ENCODE measurements at regions not wholly inside any gene's neighbourhood (a gene's known extent, or its start where the extent isn't known, plus 50 kb on each side); places are given as distances from the start of the nearest gene placed in this dataset.

GRCh38 chr22:25363474-25363873, 144.0 kb downstream of the CRYBB2 start (continued):
- TF ChIP-seq CREB5 (CRISPR knock-in tag; IDR thresholded peaks at IDR 0.05; ENCODE audit: low read depth) (no peak), ZNF565 (CRISPR knock-in tag; conservative IDR thresholded peaks at IDR 0.05; ENCODE audit: low read depth) (no peak), OSR1 (CRISPR knock-in tag; IDR thresholded peaks at IDR 0.05) (no peak), ISL1 (CRISPR knock-in tag; IDR thresholded peaks at IDR 0.05) (no peak), PPARA (CRISPR knock-in tag; IDR thresholded peaks at IDR 0.05; ENCODE audit: borderline replicate concordance) (no peak), TOX (CRISPR knock-in tag; IDR thresholded peaks at IDR 0.05; ENCODE audit: borderline replicate concordance) (no peak), BACH2 (CRISPR knock-in tag; IDR thresholded peaks at IDR 0.05; ENCODE audit: borderline replicate concordance) (no peak), TCF4 (CRISPR knock-in tag; IDR thresholded peaks at IDR 0.05; ENCODE audit: borderline replicate concordance) (no peak)

- TF ChIP-seq ZFP30 (CRISPR knock-in tag; IDR thresholded peaks at IDR 0.05): no peak
- TF ChIP-seq ESRRG (CRISPR knock-in tag; IDR thresholded peaks at IDR 0.05): no peak
- no peak for TF ChIP-seq PPARA (CRISPR knock-in tag; IDR thresholded peaks at IDR 0.05; ENCODE audit: borderline replicate concordance)
- no peak for TF ChIP-seq CSRNP3 (CRISPR knock-in tag; IDR thresholded peaks at IDR 0.05)
- no peak for TF ChIP-seq RARB (CRISPR knock-in tag; IDR thresholded peaks at IDR 0.05)
- TF ChIP-seq ZNF70 (CRISPR knock-in tag; IDR thresholded peaks at IDR 0.05): no peak
- TF ChIP-seq TOX (CRISPR knock-in tag; IDR thresholded peaks at IDR 0.05; ENCODE audit: borderline replicate concordance): no peak
- no peak for TF ChIP-seq ZNF8 (CRISPR knock-in tag; IDR thresholded peaks at IDR 0.05)
- TF ChIP-seq CREB5 (CRISPR knock-in tag; IDR thresholded peaks at IDR 0.05; ENCODE audit: low read depth): no peak
- no peak for TF ChIP-seq ARNTL (CRISPR knock-in tag; IDR thresholded peaks at IDR 0.05; ENCODE audit: borderline replicate concordance, low read depth)
- no peak for TF ChIP-seq PATZ1 (CRISPR knock-in tag; IDR thresholded peaks at IDR 0.05; ENCODE audit: borderline replicate concordance)
- no peak for TF ChIP-seq GLIS3 (CRISPR knock-in tag; IDR thresholded peaks at IDR 0.05)
- TF ChIP-seq TSHZ2 (CRISPR knock-in tag; IDR thresholded peaks at IDR 0.05): no peak
- TF ChIP-seq OSR1 (CRISPR knock-in tag; IDR thresholded peaks at IDR 0.05): no peak
- TF ChIP-seq POU6F1 (CRISPR knock-in tag; IDR thresholded peaks at IDR 0.05; ENCODE audit: borderline replicate concordance, low read depth): no peak
These were observed 144.8 kb downstream of the CRYBB2 start for GRCh38 chr22:25364281-25364680.

GRCh38 chr22:25364736-25365241, 145.3 kb downstream of the CRYBB2 start:
- ATAC-seq: no peak
- TF ChIP-seq ZC3H10 (CRISPR knock-in tag; IDR thresholded peaks at IDR 0.05) (no peak), RARB (CRISPR knock-in tag; IDR thresholded peaks at IDR 0.05) (no peak), SNAI2 (CRISPR knock-in tag; IDR thresholded peaks at IDR 0.05) (no peak), POU6F1 (CRISPR knock-in tag; IDR thresholded peaks at IDR 0.05; ENCODE audit: borderline replicate concordance, low read depth) (no peak), TSHZ2 (CRISPR knock-in tag; IDR thresholded peaks at IDR 0.05) (no peak), CREB5 (CRISPR knock-in tag; IDR thresholded peaks at IDR 0.05; ENCODE audit: low read depth) (no peak)

More at GRCh38 chr22:25364281-25364680, 144.8 kb downstream of the CRYBB2 start:
- ATAC-seq: no peak
